ENCODE measurements at regions not wholly inside any gene's neighbourhood (a gene's known extent, or its start where the extent isn't known, plus 50 kb on each side); places are given as distances from the start of the nearest gene placed in this dataset.

GRCh38 chr2:53188851-53189510, 578.6 kb upstream of the CHAC2 start:
- no peak for DNase-seq (ENCODE audit: low spot score)
- no peak for ATAC-seq (ENCODE audit: insufficient number of reproducible peaks, low FRiP score, low read depth)
- no peaks in the 10 kb centered on the region for H3K9me3 ChIP-seq
- TF ChIP-seq CTCF (IDR thresholded peaks at IDR 0.05) = no peak
- H3K27ac ChIP-seq = no peak overlapping the region
- no peak overlapping the region for H3K4me3 ChIP-seq
- no peaks in the 10 kb centered on the region for H3K4me1 ChIP-seq (ENCODE audit: control insufficient read depth in 1 of 2, low read depth in 2 of 2)
- no peaks in the 10 kb centered on the region for H3K36me3 ChIP-seq
- no peaks in the 10 kb centered on the region for H3K27me3 ChIP-seq (replicated peaks; ENCODE audit: insufficient read depth)

- no peak for TF ChIP-seq CTCF (IDR thresholded peaks at IDR 0.05)
- ATAC-seq (ENCODE audit: insufficient number of reproducible peaks, low FRiP score, low read depth) = no peak
Measured at GRCh38 chr2:53183581-53183980, 584.0 kb upstream of the CHAC2 start.

GRCh38 chr2:53182601-53183000, 585.0 kb upstream of the CHAC2 start:
- Histone ChIP-seq H3K4me3 (no peak overlapping the region), H3K9me3 (no peaks in the 10 kb centered on the region), H3K36me3 (no peaks in the 10 kb centered on the region), H3K27ac (no peak overlapping the region), H3K4me1 (ENCODE audit: control insufficient read depth in 1 of 2, low read depth in 2 of 2) (no peaks in the 10 kb centered on the region), H3K27me3 (replicated peaks; ENCODE audit: insufficient read depth) (no peaks in the 10 kb centered on the region)
- no peak for TF ChIP-seq CTCF (IDR thresholded peaks at IDR 0.05)
- ATAC-seq (ENCODE audit: insufficient number of reproducible peaks, low FRiP score, low read depth) (no peak), DNase-seq (ENCODE audit: low spot score) (no peak)

More at GRCh38 chr2:53183581-53183980, 584.0 kb upstream of the CHAC2 start:
- Histone ChIP-seq H3K9me3 (no peaks in the 10 kb centered on the region), H3K36me3 (no peaks in the 10 kb centered on the region), H3K4me3 (no peak overlapping the region), H3K4me1 (ENCODE audit: control insufficient read depth in 1 of 2, low read depth in 2 of 2) (no peaks in the 10 kb centered on the region), H3K27ac (no peak overlapping the region), H3K27me3 (replicated peaks; ENCODE audit: insufficient read depth) (no peaks in the 10 kb centered on the region)
- no peak for DNase-seq (ENCODE audit: low spot score)

GRCh38 chr2:53181759-53182158, 585.8 kb upstream of the CHAC2 start:
- Histone ChIP-seq H3K9me3 (no peaks in the 10 kb centered on the region), H3K4me1 (ENCODE audit: control insufficient read depth in 1 of 2, low read depth in 2 of 2) (no peaks in the 10 kb centered on the region), H3K36me3 (no peaks in the 10 kb centered on the region), H3K4me3 (no peak overlapping the region), H3K27me3 (replicated peaks; ENCODE audit: insufficient read depth) (no peaks in the 10 kb centered on the region), H3K27ac (no peak overlapping the region)
- no peak for ATAC-seq (ENCODE audit: insufficient number of reproducible peaks, low FRiP score, low read depth)
- TF ChIP-seq CTCF (IDR thresholded peaks at IDR 0.05) = no peak
- no peak for DNase-seq (ENCODE audit: low spot score)

GRCh38 chr2:53177327-53177726, 590.3 kb upstream of the CHAC2 start:
- ATAC-seq (ENCODE audit: insufficient number of reproducible peaks, low FRiP score, low read depth) = no peak
- no peak overlapping the region for H3K27ac ChIP-seq
- H3K4me1 ChIP-seq (ENCODE audit: control insufficient read depth in 1 of 2, low read depth in 2 of 2) = peaks cover 0 to 9% of the 10 kb centered on the region in 2 donors
- DNase-seq (ENCODE audit: low spot score) = no peak
- H3K9me3 ChIP-seq = no peaks in the 10 kb centered on the region
- no peaks in the 10 kb centered on the region for H3K36me3 ChIP-seq
- no peak overlapping the region for H3K4me3 ChIP-seq
- no peak for TF ChIP-seq CTCF (IDR thresholded peaks at IDR 0.05)
- no peaks in the 10 kb centered on the region for H3K27me3 ChIP-seq (replicated peaks; ENCODE audit: insufficient read depth)

All from thoracic aorta (tissue), 2 donors.